Embryonic facial prominence (tissue), 1 donor: ENCODE measurements at regions not wholly inside any gene's neighbourhood (a gene's known extent, or its start where the extent isn't known, plus 50 kb on each side); places are given as distances from the start of the nearest gene placed in this dataset.

ENCODE experiments used
- DNase-seq: peaks from one replicate; pipeline ENCODE4 v3.0.0-alpha.2; 2016; ENCODE audit errors: extremely low spot score

- DNase-seq, result no peak
These were observed 926.6 kb upstream of the RBFOX1 start for GRCh38 chr16:6406028-6406427.

- DNase-seq, result no peak
These were observed 949.7 kb upstream of the RBFOX1 start for GRCh38 chr16:6382924-6383459.

GRCh38 chr16:6381896-6382295, 950.7 kb upstream of the RBFOX1 start:
- DNase-seq, result no peak

GRCh38 chr16:6377956-6378355, 954.7 kb upstream of the RBFOX1 start:
- DNase-seq, result no peak

GRCh38 chr16:6375465-6376075, 957.1 kb upstream of the RBFOX1 start:
- DNase-seq, result no peak

GRCh38 chr16:6374821-6375220, 957.8 kb upstream of the RBFOX1 start:
- no peak for DNase-seq

GRCh38 chr16:6364846-6365245, 967.8 kb upstream of the RBFOX1 start:
- DNase-seq, result no peak

- DNase-seq, result no peak
These were observed 968.6 kb upstream of the RBFOX1 start for GRCh38 chr16:6363896-6364607.

- no peak for DNase-seq
These were observed 969.2 kb upstream of the RBFOX1 start for GRCh38 chr16:6363396-6363795.

- DNase-seq, result no peak
These were observed 970.3 kb upstream of the RBFOX1 start for GRCh38 chr16:6362321-6362720.

- no peak for DNase-seq
These were observed 972.0 kb upstream of the RBFOX1 start for GRCh38 chr16:6360641-6361040.

- DNase-seq, result no peak
These were observed 975.7 kb upstream of the RBFOX1 start for GRCh38 chr16:6356911-6357310.

GRCh38 chr16:6349725-6350124, 982.9 kb upstream of the RBFOX1 start:
- DNase-seq, result no peak

GRCh38 chr16:6345090-6345489, 987.6 kb upstream of the RBFOX1 start:
- no peak for DNase-seq

- no peak for DNase-seq
These were observed 989.5 kb upstream of the RBFOX1 start for GRCh38 chr16:6343157-6343556.

GRCh38 chr16:6341981-6342380, 990.7 kb upstream of the RBFOX1 start:
- DNase-seq, result no peak

GRCh38 chr16:6335072-6335471, 997.6 kb upstream of the RBFOX1 start:
- DNase-seq, result no peak

GRCh38 chr16:6331770-6332169, 1000.9 kb upstream of the RBFOX1 start:
- no peak for DNase-seq

GRCh38 chr16:6317934-6318333, 1014.7 kb upstream of the RBFOX1 start:
- DNase-seq, result no peak

- no peak for DNase-seq
These were observed 1023.4 kb upstream of the RBFOX1 start for GRCh38 chr16:6309271-6309670.

GRCh38 chr16:6308176-6308575, 1024.5 kb upstream of the RBFOX1 start:
- DNase-seq, result no peak

GRCh38 chr16:6300523-6300922, 1032.1 kb upstream of the RBFOX1 start:
- no peak for DNase-seq

- no peak for DNase-seq
These were observed 1034.8 kb upstream of the RBFOX1 start for GRCh38 chr16:6297666-6298410.
